Sigmoid colon (tissue), 4 donors: ENCODE measurements at regions not wholly inside any gene's neighbourhood (a gene's known extent, or its start where the extent isn't known, plus 50 kb on each side); places are given as distances from the start of the nearest gene placed in this dataset.

ENCODE experiments used
- EP300 ChIP-seq, 4 donors: sonication (generic); formaldehyde crosslinking; IDR thresholded peaks; one replicate each; pipeline ENCODE4 v1.6.1; 2017; ENCODE audit warnings: antibody characterized with exemption in 4 of 4
- TF ChIP-seq, protein P1 (sequence below), 4 experiments: fragments of 450-650 bp in 3 of 4; fragments of 200-600 bp in 1 of 4; IDR thresholded peaks; one replicate each; pipeline ENCODE4 v1.5.1; 2016 to 2019; ENCODE audit warnings: antibody characterized with exemption in 4 of 4, mild to moderate bottlenecking in 3 of 4, moderate library complexity in 2 of 4

DNA sequence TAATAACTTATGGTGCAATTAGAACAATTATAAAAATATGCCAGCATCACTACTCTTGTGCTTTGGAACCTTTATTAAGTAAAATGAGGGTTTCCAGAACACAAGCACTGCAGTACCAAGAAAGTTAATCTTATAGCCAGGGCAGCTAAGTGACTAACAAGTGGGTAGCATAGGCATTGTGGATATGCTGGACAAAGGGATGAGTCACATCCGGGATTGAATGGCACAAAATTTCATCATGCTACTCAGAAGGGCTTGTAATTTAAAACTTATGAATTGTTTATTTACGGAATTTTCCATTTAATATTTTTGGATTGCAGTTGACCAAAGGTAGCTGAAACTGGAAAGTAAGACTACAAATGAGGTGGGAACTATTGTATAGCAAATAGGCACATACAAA is 250.6 kb downstream of the C7orf25 start:
- TF ChIP-seq, protein P1, sequence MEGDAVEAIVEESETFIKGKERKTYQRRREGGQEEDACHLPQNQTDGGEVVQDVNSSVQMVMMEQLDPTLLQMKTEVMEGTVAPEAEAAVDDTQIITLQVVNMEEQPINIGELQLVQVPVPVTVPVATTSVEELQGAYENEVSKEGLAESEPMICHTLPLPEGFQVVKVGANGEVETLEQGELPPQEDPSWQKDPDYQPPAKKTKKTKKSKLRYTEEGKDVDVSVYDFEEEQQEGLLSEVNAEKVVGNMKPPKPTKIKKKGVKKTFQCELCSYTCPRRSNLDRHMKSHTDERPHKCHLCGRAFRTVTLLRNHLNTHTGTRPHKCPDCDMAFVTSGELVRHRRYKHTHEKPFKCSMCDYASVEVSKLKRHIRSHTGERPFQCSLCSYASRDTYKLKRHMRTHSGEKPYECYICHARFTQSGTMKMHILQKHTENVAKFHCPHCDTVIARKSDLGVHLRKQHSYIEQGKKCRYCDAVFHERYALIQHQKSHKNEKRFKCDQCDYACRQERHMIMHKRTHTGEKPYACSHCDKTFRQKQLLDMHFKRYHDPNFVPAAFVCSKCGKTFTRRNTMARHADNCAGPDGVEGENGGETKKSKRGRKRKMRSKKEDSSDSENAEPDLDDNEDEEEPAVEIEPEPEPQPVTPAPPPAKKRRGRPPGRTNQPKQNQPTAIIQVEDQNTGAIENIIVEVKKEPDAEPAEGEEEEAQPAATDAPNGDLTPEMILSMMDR (IDR thresholded peaks at IDR 0.05): no peak
- TF ChIP-seq EP300 (IDR thresholded peaks at IDR 0.05): no peak
